ENCODE measurements at regions not wholly inside any gene's neighbourhood (a gene's known extent, or its start where the extent isn't known, plus 50 kb on each side); places are given as distances from the start of the nearest gene placed in this dataset.
"Not testable (repeated sequence)": the region's sequence is repeated elsewhere in the genome, so short reads cannot be mapped to it uniquely, and the experiment has no call there.

GRCh38 chr12:59344224-59344623, 251.6 kb upstream of the SLC16A7 start:
- no peak for DNase-seq

- DNase-seq, result no peak
These were observed 266.4 kb upstream of the SLC16A7 start for GRCh38 chr12:59329462-59329861.

GRCh38 chr12:59328395-59329075, 267.3 kb upstream of the SLC16A7 start:
- not testable (repeated sequence) for DNase-seq

GRCh38 chr12:59326457-59326856, 269.4 kb upstream of the SLC16A7 start:
- not testable (repeated sequence) for DNase-seq

GRCh38 chr12:59322473-59322872, 273.4 kb upstream of the SLC16A7 start:
- DNase-seq, result no peak

- no peak for DNase-seq
These were observed 274.6 kb upstream of the SLC16A7 start for GRCh38 chr12:59321278-59321677.

GRCh38 chr12:59320112-59320511, 275.7 kb upstream of the SLC16A7 start:
- DNase-seq, result no peak

GRCh38 chr12:59318940-59319339, 276.9 kb upstream of the SLC16A7 start:
- no peak for DNase-seq

- no peak for DNase-seq
These were observed 278.2 kb upstream of the SLC16A7 start for GRCh38 chr12:59317598-59317997.

GRCh38 chr12:59316938-59317337, 278.9 kb upstream of the SLC16A7 start:
- DNase-seq, result no peak

GRCh38 chr12:59316354-59316753, 279.5 kb upstream of the SLC16A7 start:
- DNase-seq, result not testable (repeated sequence)

GRCh38 chr12:59314209-59314608, 281.6 kb upstream of the SLC16A7 start:
- no peak for DNase-seq

GRCh38 chr12:59304077-59304721, 291.6 kb upstream of the SLC16A7 start:
- DNase-seq, result no peak

GRCh38 chr12:59298296-59298695, 297.5 kb upstream of the SLC16A7 start:
- DNase-seq, result no peak

- no peak for DNase-seq
These were observed 301.6 kb upstream of the SLC16A7 start for GRCh38 chr12:59294221-59294620.

- DNase-seq, result no peak
These were observed 312.8 kb upstream of the SLC16A7 start for GRCh38 chr12:59282999-59283398.

- not testable (repeated sequence) for DNase-seq
These were observed 322.3 kb upstream of the SLC16A7 start for GRCh38 chr12:59273561-59273960.

- no peak for DNase-seq
These were observed 327.5 kb upstream of the SLC16A7 start for GRCh38 chr12:59268295-59268809.

- no peak for DNase-seq
These were observed 335.6 kb upstream of the SLC16A7 start for GRCh38 chr12:59260202-59260601.

- DNase-seq, result no peak
These were observed 332.4 kb upstream of the LRIG3 start for GRCh38 chr12:59252731-59253130.

GRCh38 chr12:59250766-59251165, 330.5 kb upstream of the LRIG3 start:
- DNase-seq, result no peak

- DNase-seq, result no peak
These were observed 319.7 kb upstream of the LRIG3 start for GRCh38 chr12:59240048-59240447.

GRCh38 chr12:59234391-59234790, 314.1 kb upstream of the LRIG3 start:
- no peak for DNase-seq

- DNase-seq, result no peak
These were observed 310.0 kb upstream of the LRIG3 start for GRCh38 chr12:59230334-59230733.

GRCh38 chr12:59219148-59219547, 298.8 kb upstream of the LRIG3 start:
- no peak for DNase-seq
